Fibroblast of peridontal ligament (primary cell): ENCODE measurements at regions not wholly inside any gene's neighbourhood (a gene's known extent, or its start where the extent isn't known, plus 50 kb on each side); places are given as distances from the start of the nearest gene placed in this dataset.

Experiments used
- DNase-seq: peaks from one replicate; pipeline ENCODE4 v3.0.0-alpha.2; 2010; ENCODE audit errors: extremely low read depth

DNA sequence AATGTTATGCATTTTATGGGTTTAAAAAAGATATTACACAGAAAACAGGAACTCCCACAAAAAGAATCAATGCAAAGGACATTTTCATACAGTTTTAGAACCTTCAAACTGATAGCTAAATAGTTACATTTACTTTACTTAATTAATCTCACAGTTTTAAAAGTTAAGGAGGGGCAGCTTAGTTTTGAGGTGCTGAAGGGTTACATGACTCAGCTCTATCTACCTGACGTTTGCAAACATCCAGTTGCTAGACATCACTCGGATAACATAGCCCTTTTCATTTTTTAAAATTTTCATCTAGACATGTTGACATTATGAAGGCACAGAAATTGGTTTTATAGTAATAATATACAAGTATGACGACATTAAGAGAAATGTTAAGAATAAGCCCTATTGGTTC lies 53.7 kb upstream of the HSD17B12 start:
- no peak for DNase-seq
